Activated naive CD4-positive, alpha-beta T cell treated with anti-CD3 and anti-CD28 coated beads for 36 hours (primary cell): ENCODE measurements at regions not wholly inside any gene's neighbourhood (a gene's known extent, or its start where the extent isn't known, plus 50 kb on each side); places are given as distances from the start of the nearest gene placed in this dataset.

Experiments used
- CTCF ChIA-PET: fragments of 350-600 bp; sonication (Branson Sonifier 250); formaldehyde crosslinking; loops from one replicate; lab custom pipeline; 2021; ENCODE audit warnings: antibody characterized with exemption; lab: Charles Lee
- DNase-seq: peaks from one replicate; pipeline ENCODE4 v3.0.0-alpha.2; 2020
- H3K27ac Mint-ChIP-seq: one replicate; pipeline ENCODE4 v1.8.0; 2021; ENCODE audit warnings: mild to moderate bottlenecking, mixed read lengths
- H3K27me3 Mint-ChIP-seq: one replicate; pipeline ENCODE4 v1.8.0; 2021; ENCODE audit warnings: low read depth, mixed read lengths
- H3K36me3 Mint-ChIP-seq: one replicate; pipeline ENCODE4 v1.8.0; 2021; ENCODE audit warnings: low read depth, mixed read lengths
- H3K4me1 Mint-ChIP-seq: one replicate; pipeline ENCODE4 v1.8.0; 2021; ENCODE audit warnings: low read depth, mixed read lengths
- H3K4me3 Mint-ChIP-seq: one replicate; pipeline ENCODE4 v1.8.0; 2021; ENCODE audit warnings: mild to moderate bottlenecking, moderate library complexity, mixed read lengths
- H3K9me3 Mint-ChIP-seq: one replicate; pipeline ENCODE4 v1.8.0; 2021; ENCODE audit warnings: mixed read lengths
- intact Hi-C: fragments of 100-400 bp; cut with micrococcal nuclease; formaldehyde crosslinking; loops from one replicate; pipeline ENCODE4 v1.15.1; 2023

GRCh38 chr2:239826786-239827522 lies 198.2 kb downstream of the NDUFA10 start:
- H3K27ac Mint-ChIP-seq, result no peak overlapping the region
- intact Hi-C loops, result no loop called here
- no peaks in the 10 kb centered on the region for H3K9me3 Mint-ChIP-seq
- peaks cover 4% of the 10 kb centered on the region for H3K27me3 Mint-ChIP-seq
- no peaks in the 10 kb centered on the region for H3K36me3 Mint-ChIP-seq
- CTCF ChIA-PET, result no interaction called here
- no peak for DNase-seq
- no peak overlapping the region for H3K4me3 Mint-ChIP-seq
- no peaks in the 10 kb centered on the region for H3K4me1 Mint-ChIP-seq

GRCh38 chr2:239826376-239826775 lies 198.8 kb downstream of the NDUFA10 start:
- no peaks in the 10 kb centered on the region for H3K36me3 Mint-ChIP-seq
- no peak for DNase-seq
- intact Hi-C loops, result no loop called here
- H3K9me3 Mint-ChIP-seq, result no peaks in the 10 kb centered on the region
- H3K4me3 Mint-ChIP-seq, result no peak overlapping the region
- H3K27ac Mint-ChIP-seq, result no peak overlapping the region
- H3K27me3 Mint-ChIP-seq, result peaks cover 6% of the 10 kb centered on the region
- H3K4me1 Mint-ChIP-seq, result no peaks in the 10 kb centered on the region
- CTCF ChIA-PET, result no interaction called here

- H3K36me3 Mint-ChIP-seq, result no peaks in the 10 kb centered on the region
- intact Hi-C loops, result no loop called here
- no peaks in the 10 kb centered on the region for H3K4me1 Mint-ChIP-seq
- H3K9me3 Mint-ChIP-seq, result no peaks in the 10 kb centered on the region
- no peak overlapping the region for H3K4me3 Mint-ChIP-seq
- H3K27me3 Mint-ChIP-seq, result peaks cover 6% of the 10 kb centered on the region
- CTCF ChIA-PET, result no interaction called here
- no peak overlapping the region for H3K27ac Mint-ChIP-seq
- DNase-seq, result no peak
Observed at GRCh38 chr2:239825705-239825979, 199.5 kb downstream of the NDUFA10 start.

- intact Hi-C loops, result no loop called here
- peaks cover 6% of the 10 kb centered on the region for H3K27me3 Mint-ChIP-seq
- no peak overlapping the region for H3K4me3 Mint-ChIP-seq
- CTCF ChIA-PET, result interaction anchor here (0.6 to 1.8 kb wide), 2 partner anchors 54 to 57 kb away, joined by 4 to 7 read pairs; no protein-coding TSS in a partner anchor
- H3K27ac Mint-ChIP-seq, result no peak overlapping the region
- H3K36me3 Mint-ChIP-seq, result no peaks in the 10 kb centered on the region
- DNase-seq, result no peak
- no peaks in the 10 kb centered on the region for H3K4me1 Mint-ChIP-seq
- H3K9me3 Mint-ChIP-seq, result no peaks in the 10 kb centered on the region
Observed at GRCh38 chr2:239824866-239825704, 200.1 kb downstream of the NDUFA10 start.

DNA sequence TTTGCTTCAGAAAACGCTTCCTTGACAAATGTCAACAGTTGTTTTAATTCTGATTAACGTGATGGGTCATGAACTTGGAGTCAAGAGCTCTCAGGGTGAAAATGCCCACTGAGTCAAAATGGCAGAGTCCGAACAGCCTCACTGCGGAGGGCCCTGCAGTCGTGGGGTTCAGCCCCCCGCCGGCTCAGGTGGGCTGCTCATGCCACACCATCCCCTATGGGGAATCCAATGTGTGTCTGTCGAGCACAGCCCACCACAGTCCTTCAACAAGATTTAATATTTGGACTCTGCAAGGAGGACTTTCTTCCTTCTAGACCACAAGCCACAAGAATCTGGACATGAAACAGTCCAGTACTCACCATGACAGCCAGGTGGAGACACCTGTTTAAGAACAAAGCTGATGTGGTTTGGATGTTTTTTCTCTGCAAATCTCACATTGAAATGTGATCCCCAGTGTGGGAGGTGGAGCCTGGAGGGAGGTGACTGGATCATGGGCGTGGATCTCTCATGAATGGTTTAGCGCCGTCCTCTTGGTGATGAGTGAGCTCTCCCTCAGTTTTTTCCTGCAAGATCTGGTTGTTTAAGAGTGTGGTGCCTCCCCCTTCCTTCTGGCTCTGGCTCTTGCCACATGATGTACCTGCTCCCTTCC lies 201.0 kb downstream of the NDUFA10 start:
- CTCF ChIA-PET, result interaction anchor here (0.5 to 1.8 kb wide), 3 partner anchors 55 to 276 kb away, joined by 4 to 7 read pairs (median 4); no protein-coding TSS in a partner anchor
- H3K27me3 Mint-ChIP-seq, result peaks cover 6% of the 10 kb centered on the region

GRCh38 chr2:239822146-239822831 lies 202.9 kb downstream of the NDUFA10 start:
- no peaks in the 10 kb centered on the region for H3K4me1 Mint-ChIP-seq
- H3K4me3 Mint-ChIP-seq, result no peak overlapping the region
- H3K9me3 Mint-ChIP-seq, result no peaks in the 10 kb centered on the region
- CTCF ChIA-PET, result no interaction called here
- H3K36me3 Mint-ChIP-seq, result no peaks in the 10 kb centered on the region
- H3K27ac Mint-ChIP-seq, result no peak overlapping the region
- intact Hi-C loops, result no loop called here
- H3K27me3 Mint-ChIP-seq, result peaks cover 6% of the 10 kb centered on the region
- no peak for DNase-seq

More for the DNA sequence above, 201.0 kb downstream of the NDUFA10 start:
- H3K27ac Mint-ChIP-seq, result no peak overlapping the region
- no peaks in the 10 kb centered on the region for H3K9me3 Mint-ChIP-seq
- no peak overlapping the region for H3K4me3 Mint-ChIP-seq
- DNase-seq, result peak; percentile 14
- H3K36me3 Mint-ChIP-seq, result no peaks in the 10 kb centered on the region
- intact Hi-C loops, result no loop called here
- H3K4me1 Mint-ChIP-seq, result no peaks in the 10 kb centered on the region

GRCh38 chr2:239821694-239822075 lies 203.5 kb downstream of the NDUFA10 start:
- H3K27ac Mint-ChIP-seq, result no peak overlapping the region
- no peak for DNase-seq
- H3K9me3 Mint-ChIP-seq, result no peaks in the 10 kb centered on the region
- no peak overlapping the region for H3K4me3 Mint-ChIP-seq
- H3K27me3 Mint-ChIP-seq, result peaks cover 6% of the 10 kb centered on the region
- H3K36me3 Mint-ChIP-seq, result no peaks in the 10 kb centered on the region
- intact Hi-C loops, result no loop called here
- no peaks in the 10 kb centered on the region for H3K4me1 Mint-ChIP-seq
- CTCF ChIA-PET, result no interaction called here

- CTCF ChIA-PET, result no interaction called here
- H3K27ac Mint-ChIP-seq, result no peak overlapping the region
Observed at GRCh38 chr2:239820836-239821693, 204.1 kb downstream of the NDUFA10 start.

GRCh38 chr2:239819974-239820555 lies 205.1 kb downstream of the NDUFA10 start:
- Mint-ChIP-seq H3K36me3 (no peaks in the 10 kb centered on the region), H3K9me3 (no peaks in the 10 kb centered on the region), H3K4me3 (no peak overlapping the region), H3K27me3 (peaks cover 6% of the 10 kb centered on the region), H3K27ac (no peak overlapping the region), H3K4me1 (no peaks in the 10 kb centered on the region)
- intact Hi-C loops, result no loop called here
- CTCF ChIA-PET, result no interaction called here
- DNase-seq, result peak; percentile 16

More at GRCh38 chr2:239820836-239821693, 204.1 kb downstream of the NDUFA10 start:
- DNase-seq, result no peak
- no peaks in the 10 kb centered on the region for H3K36me3 Mint-ChIP-seq
- intact Hi-C loops, result no loop called here
- no peak overlapping the region for H3K4me3 Mint-ChIP-seq
- peaks cover 6% of the 10 kb centered on the region for H3K27me3 Mint-ChIP-seq
- no peaks in the 10 kb centered on the region for H3K9me3 Mint-ChIP-seq
- H3K4me1 Mint-ChIP-seq, result no peaks in the 10 kb centered on the region

- DNase-seq, result no peak
- intact Hi-C loops, result no loop called here
- H3K27me3 Mint-ChIP-seq, result peaks cover 4% of the 10 kb centered on the region
- H3K4me1 Mint-ChIP-seq, result no peaks in the 10 kb centered on the region
- no peaks in the 10 kb centered on the region for H3K36me3 Mint-ChIP-seq
- H3K9me3 Mint-ChIP-seq, result no peaks in the 10 kb centered on the region
- no peak overlapping the region for H3K4me3 Mint-ChIP-seq
- CTCF ChIA-PET, result no interaction called here
- no peak overlapping the region for H3K27ac Mint-ChIP-seq
Observed at GRCh38 chr2:239819091-239819973, 205.8 kb downstream of the NDUFA10 start.
